HG03097 (cell line): ENCODE measurements at regions not wholly inside any gene's neighbourhood (a gene's known extent, or its start where the extent isn't known, plus 50 kb on each side); places are given as distances from the start of the nearest gene placed in this dataset.
"Not testable (repeated sequence)": the region's sequence is repeated elsewhere in the genome, so short reads cannot be mapped to it uniquely, and the experiment has no call there.

Source experiments
- ATAC-seq: cut with Tn5 transposase; IDR thresholded peaks from one replicate; pipeline ENCODE4 v1.9.1; 2021; ENCODE audit not compliant: unreplicated experiment, low FRiP score

DNA sequence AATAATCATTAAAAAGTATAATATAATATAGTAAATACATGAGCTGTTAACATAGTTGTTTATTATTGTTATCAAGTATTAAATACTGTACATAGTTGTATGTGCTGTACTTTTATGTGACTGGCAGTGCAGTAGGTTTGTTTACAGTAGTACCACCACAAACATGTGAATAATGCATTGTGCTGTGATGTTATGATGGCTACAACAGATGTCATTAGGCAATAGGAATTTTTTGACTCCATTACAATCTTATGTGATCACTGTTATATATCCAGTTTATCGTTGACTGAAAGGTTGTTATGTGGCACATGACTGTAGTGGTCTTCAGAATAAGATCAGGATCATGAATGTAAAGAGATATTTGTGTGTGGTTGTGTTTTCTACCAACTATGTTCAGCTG lies 577.8 kb downstream of the JRKL start:
- ATAC-seq, result no peak

DNA sequence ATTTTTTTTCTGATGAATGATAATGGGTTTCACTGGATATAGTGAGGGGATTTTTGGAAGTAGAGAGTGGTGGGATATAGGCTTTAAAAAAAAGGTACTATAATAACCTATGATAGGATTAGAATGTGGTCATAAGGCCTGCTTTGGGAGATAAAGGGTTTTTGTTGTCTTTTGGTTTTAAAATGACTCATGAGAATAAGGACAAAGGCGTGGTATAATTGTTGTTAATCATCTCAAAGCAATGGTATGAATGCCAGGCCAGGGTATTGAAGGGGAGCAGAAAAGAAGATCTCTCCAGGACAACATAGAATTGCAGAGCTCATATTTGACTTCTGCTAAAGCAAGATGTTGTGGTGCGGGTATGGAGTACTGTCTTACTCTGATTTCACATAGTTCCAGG lies 579.4 kb downstream of the JRKL start:
- no peak for ATAC-seq

DNA sequence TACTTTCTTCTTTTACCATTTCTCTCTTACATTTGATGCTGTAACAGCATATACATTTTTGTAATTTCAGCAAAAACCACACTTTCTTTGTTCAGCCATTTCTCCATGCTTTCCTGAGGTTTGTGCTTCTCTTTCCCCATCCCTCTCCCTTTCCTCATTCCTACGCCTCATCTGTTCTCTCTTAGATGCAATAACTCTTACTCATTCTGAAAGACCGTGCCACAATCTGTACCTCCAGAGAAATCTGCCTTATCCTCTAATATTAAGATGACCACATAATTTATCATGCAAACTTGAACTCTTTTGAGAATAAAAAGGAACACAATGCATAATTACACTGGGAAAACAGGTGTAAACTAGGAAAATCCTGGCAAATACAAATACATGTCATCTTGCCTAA lies 588.9 kb downstream of the JRKL start:
- ATAC-seq, result no peak

DNA sequence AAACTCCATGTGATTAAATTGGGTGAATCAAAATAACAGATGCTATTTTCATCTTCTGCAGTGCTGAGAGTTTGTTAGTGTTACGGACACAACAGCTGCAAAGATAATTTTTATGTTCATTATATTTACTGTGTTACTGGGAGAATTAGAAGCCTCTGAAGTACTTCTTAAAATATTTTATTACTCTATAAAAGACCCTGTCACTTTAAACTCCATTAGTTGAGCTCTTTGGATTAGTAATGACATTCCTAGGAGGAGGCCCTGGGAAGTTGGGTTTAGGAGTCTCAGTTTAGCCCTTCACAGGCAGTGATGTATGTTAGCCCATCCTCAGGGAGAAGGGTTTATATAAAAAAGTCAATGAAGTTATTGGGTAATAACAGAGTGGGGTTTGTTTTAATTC lies 596.7 kb downstream of the JRKL start:
- ATAC-seq, result no peak

DNA sequence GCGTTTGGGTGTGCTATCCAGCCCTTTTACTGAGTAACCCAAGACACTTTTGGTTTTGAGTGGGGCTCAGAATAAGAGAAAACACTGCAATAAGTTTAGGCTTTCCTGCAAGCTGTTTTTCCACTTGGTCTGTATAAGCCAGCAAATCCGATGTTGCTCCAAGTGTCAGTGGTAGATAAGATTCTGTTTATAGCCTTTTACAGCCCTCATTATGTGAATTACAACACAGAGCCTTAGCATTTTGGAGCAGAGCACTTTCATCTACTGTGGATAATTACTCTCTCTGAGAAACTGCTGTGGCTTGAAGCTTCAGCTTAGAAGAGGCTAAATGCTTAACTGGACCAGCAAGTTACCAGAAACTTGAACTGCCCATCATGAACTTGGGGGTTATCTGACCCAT lies 601.1 kb downstream of the JRKL start:
- ATAC-seq, result no peak

DNA sequence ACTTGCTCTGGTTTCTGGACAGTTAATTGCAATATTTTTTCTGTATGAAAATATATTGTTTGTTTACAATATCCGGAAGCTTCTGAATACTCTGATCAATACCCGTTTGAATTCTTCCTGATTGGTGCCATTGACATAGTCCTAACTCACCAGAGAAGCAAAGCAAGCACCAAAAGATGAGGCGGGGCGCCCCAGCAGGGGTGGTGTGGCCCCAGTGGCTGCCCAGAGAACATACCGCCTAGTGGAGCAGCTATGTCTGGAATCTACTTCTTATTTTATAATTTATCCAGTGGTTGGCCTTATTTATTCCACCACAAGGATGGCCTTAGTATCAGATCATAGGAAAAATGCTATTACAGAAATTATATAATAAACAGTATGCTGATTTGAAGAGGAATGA lies 610.7 kb downstream of the JRKL start:
- no peak for ATAC-seq

DNA sequence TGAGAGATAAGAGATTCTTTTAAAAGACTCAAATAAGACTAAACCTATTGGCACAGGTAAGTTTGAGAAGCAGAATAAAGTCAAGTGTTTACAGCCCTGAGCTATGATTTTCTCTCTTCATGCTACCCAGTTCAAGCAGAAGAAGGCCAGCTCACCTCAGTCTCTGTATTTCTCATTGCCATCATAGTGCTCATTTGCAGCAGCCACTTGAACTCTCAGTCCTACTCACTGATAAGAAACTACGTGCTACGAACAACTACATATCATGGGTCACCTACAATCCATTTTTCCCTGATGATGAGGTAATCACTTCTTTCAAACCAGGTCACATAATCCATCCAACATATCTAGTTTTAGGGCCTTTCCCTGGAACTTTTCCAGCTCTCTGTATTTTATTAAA lies 617.5 kb downstream of the JRKL start:
- ATAC-seq, result no peak

DNA sequence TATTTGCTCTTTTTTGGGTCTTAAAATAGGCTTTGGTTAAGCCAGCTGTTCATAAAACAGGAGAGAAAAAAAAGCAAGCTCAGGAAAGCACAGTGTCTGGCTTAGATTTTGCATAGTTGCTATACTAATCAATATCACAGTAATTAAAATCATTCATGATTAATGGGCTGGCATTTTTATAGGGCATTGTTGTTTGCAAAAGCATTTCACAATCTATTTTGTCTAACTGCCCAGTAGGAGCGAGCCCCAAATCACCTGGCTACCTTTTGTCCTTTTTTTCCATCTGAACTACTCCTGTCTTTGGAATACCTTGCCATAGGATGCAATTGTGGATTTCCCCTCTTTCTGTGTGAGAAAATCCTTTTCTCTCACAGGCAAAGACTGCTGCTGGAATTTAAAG lies 619.8 kb downstream of the JRKL start:
- no peak for ATAC-seq

DNA sequence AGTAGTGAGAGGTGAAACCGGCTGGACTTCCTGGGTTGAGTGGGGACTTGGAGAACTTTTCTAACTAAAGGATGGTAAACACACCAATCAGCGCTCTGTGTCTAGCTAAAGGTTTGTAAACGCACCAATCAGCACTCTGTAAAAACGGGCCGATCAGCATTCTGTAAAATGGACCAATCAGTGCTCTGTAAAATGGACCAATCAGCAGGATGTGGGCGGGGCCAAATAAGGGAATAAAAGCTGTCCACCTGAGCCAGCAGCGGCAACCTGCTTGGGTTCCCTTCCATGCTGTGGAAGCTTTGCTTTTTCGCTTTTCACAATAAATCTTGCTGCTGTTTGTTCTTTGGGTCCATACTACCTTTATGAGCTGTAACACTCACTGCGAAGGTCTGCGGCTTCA lies 621.2 kb downstream of the JRKL start:
- not testable (repeated sequence) for ATAC-seq

DNA sequence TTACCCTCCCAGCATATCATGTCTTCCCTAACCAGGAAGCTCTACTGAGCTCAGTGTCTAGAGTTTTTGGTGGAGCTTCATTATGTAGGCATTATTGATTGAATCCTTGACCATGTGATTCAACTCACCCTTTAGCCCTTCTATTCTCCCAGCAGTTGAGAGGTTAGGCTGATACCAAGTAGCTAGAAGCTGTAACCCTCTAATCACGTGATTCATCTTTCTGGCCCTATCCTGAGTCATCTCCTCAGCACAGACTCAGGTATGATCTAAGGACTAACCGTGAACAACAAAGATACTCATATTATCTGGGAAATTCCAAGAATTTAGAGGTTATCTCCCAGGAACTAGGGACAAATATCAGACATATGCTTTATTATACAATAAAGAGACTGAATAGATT lies 625.5 kb downstream of the JRKL start:
- no peak for ATAC-seq

DNA sequence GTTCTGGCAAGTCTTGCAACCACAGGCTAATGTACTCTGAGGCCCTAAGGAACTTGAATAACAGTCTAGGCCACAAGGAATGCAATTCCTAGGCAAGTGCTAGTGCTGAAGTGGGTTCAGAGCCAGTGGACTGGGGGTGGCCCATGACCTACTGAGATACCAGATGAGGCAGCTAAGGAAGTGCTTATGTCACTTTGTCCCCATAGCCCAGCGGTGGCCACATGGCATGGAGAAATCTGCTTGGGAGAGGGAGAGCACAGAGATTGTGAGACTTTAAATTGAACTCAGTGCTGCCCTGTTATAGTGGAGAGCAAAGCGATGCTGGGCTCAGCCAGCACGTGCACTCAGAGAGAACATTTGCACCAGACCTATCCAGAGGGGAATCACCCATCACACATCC lies 629.5 kb downstream of the JRKL start:
- ATAC-seq, result no peak

DNA sequence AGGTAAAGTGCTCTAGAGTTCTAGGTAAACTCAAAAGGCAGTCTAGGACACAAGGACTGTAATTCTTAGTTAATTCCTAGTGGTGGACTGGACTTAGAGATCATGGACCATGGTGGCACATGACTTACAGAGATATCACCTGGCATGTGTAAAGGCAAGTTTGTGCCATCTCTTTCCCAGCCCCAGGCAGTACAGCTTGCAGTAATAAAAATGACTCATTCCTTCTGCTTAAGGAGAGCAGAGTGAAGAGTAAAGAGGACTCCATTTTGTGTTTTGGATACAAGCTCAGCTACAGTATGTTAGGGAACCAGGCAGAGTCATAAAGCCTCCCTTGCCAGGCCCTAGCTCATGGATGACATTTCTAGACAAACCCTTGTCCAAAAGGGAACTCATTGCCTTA lies 629.9 kb downstream of the JRKL start:
- ATAC-seq, result no peak

DNA sequence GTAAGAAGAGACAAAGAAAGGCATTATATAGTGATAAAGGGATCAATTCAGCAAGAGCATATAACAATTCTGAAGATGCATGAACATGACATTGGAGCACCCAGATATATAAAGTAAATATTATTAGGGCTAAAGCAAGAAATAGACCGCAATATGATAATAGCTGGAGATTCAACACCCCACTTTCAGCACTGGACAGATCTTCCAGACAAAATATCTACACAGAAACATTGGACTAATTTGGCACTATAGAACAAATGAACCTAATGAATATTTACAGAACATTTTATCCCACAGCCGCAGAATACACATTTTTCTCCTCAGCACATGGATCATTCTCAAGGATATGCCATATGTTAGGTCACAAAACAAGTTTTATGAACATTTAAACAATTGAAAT lies 633.1 kb downstream of the JRKL start:
- ATAC-seq, result no peak

DNA sequence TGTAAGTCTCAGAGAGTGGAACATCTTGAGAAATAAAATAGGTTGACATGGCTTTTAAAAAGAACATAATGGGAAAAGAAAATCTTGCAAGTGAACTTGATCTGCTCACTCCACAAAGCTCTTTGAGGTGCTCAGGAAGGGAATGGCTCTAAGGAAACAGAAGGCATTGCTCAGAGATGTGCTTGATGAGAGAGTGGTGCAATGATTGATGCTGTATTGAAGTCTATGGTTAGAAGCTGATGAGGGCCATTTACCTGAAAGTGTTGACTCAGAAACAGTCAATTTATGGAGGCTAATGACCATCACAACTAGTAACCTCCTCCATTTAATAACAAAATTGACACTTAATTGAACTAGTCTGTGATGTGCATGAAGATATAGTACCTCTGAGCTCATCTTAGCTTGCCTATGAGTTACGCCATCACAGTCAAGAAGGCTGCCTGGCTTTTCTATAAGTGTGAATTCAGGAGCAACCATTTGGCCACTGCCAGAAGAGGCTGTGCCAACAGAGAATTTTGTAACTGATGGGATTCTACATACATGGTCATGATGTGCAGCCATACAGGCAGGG lies 639.1 kb downstream of the JRKL start:
- no peak for ATAC-seq

DNA sequence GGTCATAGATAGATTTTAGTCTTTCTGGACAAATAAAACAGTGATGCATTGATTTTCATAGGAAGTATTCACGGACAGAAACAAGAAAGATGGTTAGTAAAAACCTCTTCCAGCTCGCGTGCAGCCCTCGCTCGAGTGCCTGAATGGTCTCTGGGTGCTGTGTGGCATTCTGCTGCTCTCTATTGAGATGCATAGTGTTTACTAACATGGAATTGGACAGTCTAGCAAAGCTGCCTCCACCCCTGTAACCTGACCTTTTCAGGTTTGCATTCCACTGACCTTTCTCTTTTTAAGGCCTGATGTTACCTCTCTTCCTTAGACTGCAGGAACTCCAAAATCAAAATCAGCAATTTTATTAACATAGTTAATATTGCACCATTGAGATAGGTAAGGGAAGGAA lies 643.4 kb downstream of the JRKL start:
- ATAC-seq, result no peak

DNA sequence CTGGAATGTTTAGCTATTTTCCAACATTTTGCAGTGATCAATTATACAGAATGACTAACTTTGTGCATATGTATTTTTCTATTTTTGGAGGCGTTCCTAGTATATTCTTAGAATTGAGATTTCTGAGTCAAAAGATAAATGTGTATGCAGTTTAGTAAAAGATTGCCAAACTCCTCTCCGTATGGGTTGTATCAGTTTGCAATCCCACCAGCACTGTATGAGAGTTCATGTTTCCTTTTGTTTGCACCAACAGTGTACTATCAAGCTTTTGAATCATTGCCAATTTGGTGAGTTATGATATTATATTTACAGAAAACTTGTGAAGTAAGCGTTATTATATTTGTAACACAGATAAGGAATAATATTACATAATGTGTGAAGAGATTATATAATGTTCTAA lies 658.7 kb downstream of the JRKL start:
- no peak for ATAC-seq

DNA sequence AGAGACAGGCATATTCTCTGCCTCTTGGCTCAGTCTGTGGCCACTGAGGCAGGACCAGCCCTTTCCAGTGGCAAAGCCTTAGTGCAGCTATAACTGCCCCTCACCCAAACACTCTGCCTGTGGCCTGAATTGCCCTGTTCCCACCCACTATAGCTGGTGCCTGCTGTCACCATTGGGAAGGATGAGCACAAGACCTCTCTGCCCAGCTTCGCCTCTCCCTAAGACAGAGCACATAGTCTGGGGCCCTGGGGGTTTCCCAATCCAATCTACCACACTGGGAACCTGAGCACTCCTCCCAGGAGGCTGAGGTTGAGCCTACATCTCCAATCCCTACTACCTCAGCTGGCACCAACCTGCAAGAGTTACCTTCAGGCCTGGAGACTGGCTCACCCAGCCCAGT lies 670.4 kb downstream of the JRKL start:
- ATAC-seq, result no peak

DNA sequence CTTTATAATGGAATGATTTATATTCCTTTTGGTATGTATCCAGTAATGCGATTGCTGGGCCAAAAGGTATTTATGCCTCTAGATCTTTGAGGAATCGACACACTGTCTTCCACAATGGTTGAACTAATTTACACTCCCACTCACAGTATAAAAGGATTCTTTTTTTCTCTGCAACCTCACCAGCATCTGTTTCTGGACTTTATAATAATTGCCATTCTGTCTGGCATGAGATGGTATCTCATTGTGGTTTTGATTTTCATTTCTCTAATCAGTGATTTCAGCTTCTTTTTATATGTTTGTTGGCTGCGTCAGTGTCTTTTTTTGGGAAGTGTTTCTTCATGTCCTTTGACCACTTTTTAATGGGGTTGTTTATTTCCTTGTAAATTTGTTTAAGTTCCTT lies 679.3 kb downstream of the JRKL start:
- ATAC-seq, result no peak

DNA sequence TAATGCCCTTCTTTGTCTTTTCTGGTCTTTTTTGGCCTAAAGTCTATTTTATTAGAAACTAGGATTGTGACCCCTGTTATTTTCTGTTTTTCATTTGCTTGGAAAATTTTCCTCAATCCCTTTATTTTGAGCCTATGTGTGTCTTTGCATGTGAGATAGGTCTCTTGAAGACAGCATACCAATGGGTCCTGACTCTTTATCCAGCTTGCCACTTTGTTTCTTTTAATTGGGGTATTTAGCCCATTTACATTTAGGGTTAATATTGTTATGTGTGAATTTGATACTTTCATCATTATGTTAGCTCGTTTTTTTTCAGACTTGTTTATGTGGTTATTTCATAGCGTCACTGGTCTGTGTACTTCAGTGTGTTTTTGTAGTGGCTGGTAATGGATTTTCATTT lies 682.6 kb downstream of the JRKL start:
- no peak for ATAC-seq

DNA sequence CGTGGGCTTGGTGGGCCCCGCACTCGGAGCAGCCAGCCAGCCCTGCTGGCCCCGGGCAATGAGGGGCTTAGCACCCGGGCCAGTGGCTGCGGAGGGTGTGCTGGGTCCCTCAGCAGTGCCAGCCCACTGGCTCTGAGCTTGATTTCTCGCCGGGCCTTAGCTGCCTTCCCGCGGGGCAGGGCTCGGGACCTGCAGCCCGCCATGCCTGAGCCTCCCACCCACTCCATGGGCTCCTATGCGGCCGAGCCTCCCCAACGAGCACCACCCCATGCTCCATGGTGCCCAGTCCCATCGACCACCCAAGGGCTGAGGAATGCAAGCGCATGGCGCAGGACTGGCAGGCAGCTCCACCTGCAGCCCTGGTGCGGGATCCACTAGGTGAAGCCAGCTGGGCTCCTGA lies 686.9 kb downstream of the JRKL start:
- ATAC-seq, result not testable (repeated sequence)

DNA sequence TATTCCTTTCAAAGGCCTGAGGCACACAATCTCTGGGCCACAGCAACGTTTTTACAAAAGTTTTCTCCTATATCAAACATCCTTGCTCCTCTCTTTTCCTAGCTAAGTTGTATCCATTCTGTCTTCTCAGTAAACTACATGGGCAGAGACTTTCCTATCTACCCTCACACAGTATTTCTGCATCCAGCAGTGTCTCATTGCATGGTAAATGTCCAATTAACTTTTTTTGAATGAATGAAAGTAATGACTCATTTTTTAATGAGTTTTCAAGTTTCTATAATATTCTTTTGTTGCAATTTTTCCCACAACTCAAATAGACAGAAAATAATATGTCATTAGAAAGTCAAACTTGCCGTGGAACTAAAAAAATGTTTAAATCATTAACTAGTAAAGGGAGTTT lies 688.6 kb downstream of the JRKL start:
- no peak for ATAC-seq

DNA sequence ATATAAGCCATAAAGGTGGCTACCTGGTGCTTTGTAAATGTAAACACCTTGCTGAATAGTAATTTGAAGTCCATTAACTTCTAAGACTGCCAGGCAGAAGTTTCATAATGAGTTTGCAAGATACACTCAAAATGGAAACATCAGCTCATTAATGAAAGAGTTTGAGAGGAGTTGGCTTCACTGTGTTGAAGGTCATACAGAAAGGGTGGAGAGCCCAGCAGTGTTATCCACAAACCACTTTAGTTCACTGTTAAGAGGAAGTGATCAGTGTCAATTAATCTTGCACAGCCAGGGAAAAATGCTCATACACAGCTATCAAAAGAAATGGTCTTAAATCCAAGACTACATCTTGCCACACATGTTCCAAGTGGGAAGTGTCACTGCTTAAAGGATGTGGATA lies 689.4 kb downstream of the JRKL start:
- ATAC-seq, result no peak

DNA sequence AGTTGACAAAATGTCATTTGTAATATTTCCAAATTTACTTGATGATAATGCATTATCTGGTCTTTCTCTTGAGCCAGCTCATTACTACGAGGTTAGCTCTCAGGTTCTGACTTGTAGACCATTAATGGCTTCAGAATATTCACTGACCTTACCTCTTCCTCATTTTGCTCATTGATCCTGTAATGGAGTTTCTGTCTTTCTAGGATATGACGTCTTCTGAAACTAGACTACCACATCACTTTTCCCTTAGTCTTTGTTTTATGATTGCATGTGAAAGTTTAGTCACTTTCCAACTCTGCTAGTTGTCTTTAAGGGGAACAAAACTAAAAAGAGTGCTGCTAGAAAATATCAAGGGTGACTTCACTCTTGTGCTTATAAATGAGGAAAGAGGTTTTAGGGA lies 697.6 kb downstream of the JRKL start:
- no peak for ATAC-seq
